GM19452 (cell line): ENCODE measurements at regions not wholly inside any gene's neighbourhood (a gene's known extent, or its start where the extent isn't known, plus 50 kb on each side); places are given as distances from the start of the nearest gene placed in this dataset.
"Not testable (repeated sequence)": the region's sequence is repeated elsewhere in the genome, so short reads cannot be mapped to it uniquely, and the experiment has no call there.

ENCODE experiments used
- ATAC-seq: cut with Tn5 transposase; IDR thresholded peaks from one replicate; pipeline ENCODE4 v1.9.1; 2021; ENCODE audit not compliant: unreplicated experiment

GRCh38 chr13:68535329-68535728 lies 1305.2 kb upstream of the PCDH9 start:
- ATAC-seq = peak; percentile 78

- ATAC-seq = not testable (repeated sequence)
Observed at GRCh38 chr13:68527167-68527566, 1297.0 kb upstream of the PCDH9 start.

- ATAC-seq = no peak
Observed at GRCh38 chr13:68523838-68524424, 1293.8 kb upstream of the PCDH9 start.

GRCh38 chr13:68522184-68522583 lies 1292.0 kb upstream of the PCDH9 start:
- no peak for ATAC-seq

GRCh38 chr13:68509734-68510621 lies 1279.8 kb upstream of the PCDH9 start:
- peak; percentile 90 for ATAC-seq

GRCh38 chr13:68506888-68507551 lies 1276.9 kb upstream of the PCDH9 start:
- no peak for ATAC-seq

- no peak for ATAC-seq
Observed at GRCh38 chr13:68490594-68490993, 1260.5 kb upstream of the PCDH9 start.

- ATAC-seq = no peak
Observed at GRCh38 chr13:68481130-68481529, 1251.0 kb upstream of the PCDH9 start.

GRCh38 chr13:68473834-68474326 lies 1243.7 kb upstream of the PCDH9 start:
- ATAC-seq = no peak

- ATAC-seq = no peak
Observed at GRCh38 chr13:68467160-68467559, 1237.0 kb upstream of the PCDH9 start.

- ATAC-seq = peak; percentile 50
Observed at GRCh38 chr13:68440874-68441273, 1210.7 kb upstream of the PCDH9 start.

GRCh38 chr13:68439817-68440216 lies 1209.7 kb upstream of the PCDH9 start:
- ATAC-seq = no peak

GRCh38 chr13:68428292-68428691 lies 1198.2 kb upstream of the PCDH9 start:
- no peak for ATAC-seq

- ATAC-seq = no peak
Observed at GRCh38 chr13:68417801-68418200, 1187.7 kb upstream of the PCDH9 start.

GRCh38 chr13:68410007-68410406 lies 1179.9 kb upstream of the PCDH9 start:
- ATAC-seq = no peak

- ATAC-seq = no peak
Observed at GRCh38 chr13:68390987-68391386, 1160.9 kb upstream of the PCDH9 start.

GRCh38 chr13:68386808-68387207 lies 1156.7 kb upstream of the PCDH9 start:
- ATAC-seq = no peak

GRCh38 chr13:68380041-68380973 lies 1150.2 kb upstream of the PCDH9 start:
- no peak for ATAC-seq

GRCh38 chr13:68378294-68378693 lies 1148.2 kb upstream of the PCDH9 start:
- no peak for ATAC-seq

GRCh38 chr13:68375004-68375403 lies 1144.9 kb upstream of the PCDH9 start:
- ATAC-seq = no peak

GRCh38 chr13:68369739-68370138 lies 1139.6 kb upstream of the PCDH9 start:
- no peak for ATAC-seq
